ENCODE measurements at regions not wholly inside any gene's neighbourhood (a gene's known extent, or its start where the extent isn't known, plus 50 kb on each side); places are given as distances from the start of the nearest gene placed in this dataset.

GRCh38 chr16:54446639-54447038, 160.1 kb upstream of the IRX3 start:
- Histone ChIP-seq H3K36me3 (ENCODE audit: control insufficient read depth in 2 of 2, insufficient read depth in 2 of 2, low read length in 2 of 2) (no peaks in the 10 kb centered on the region), H3K27me3 (ENCODE audit: control insufficient read depth in 2 of 2, insufficient read depth in 2 of 2, low read length in 2 of 2) (no peaks in the 10 kb centered on the region), H3K27ac (ENCODE audit: low read depth in 2 of 2, low read length in 2 of 2) (no peak overlapping the region), H3K4me1 (ENCODE audit: control insufficient read depth in 2 of 2, insufficient read depth in 2 of 2, low read length in 2 of 2) (no peaks in the 10 kb centered on the region), H3K9ac (ENCODE audit: low read depth in 1 of 2, low read length in 2 of 2) (no peak overlapping the region), H3K4me3 (ENCODE audit: low read length in 2 of 2) (no peak overlapping the region), H3K9me3 (ENCODE audit: control insufficient read depth in 2 of 2, low read length in 2 of 2) (no peaks in the 10 kb centered on the region)

- no peaks in the 10 kb centered on the region for H3K27me3 ChIP-seq (ENCODE audit: control insufficient read depth in 2 of 2, insufficient read depth in 2 of 2, low read length in 2 of 2)
- no peak overlapping the region for H3K4me3 ChIP-seq (ENCODE audit: low read length in 2 of 2)
These were observed 158.4 kb upstream of the IRX3 start for GRCh38 chr16:54444851-54445458.

GRCh38 chr16:54443839-54444238, 157.3 kb upstream of the IRX3 start:
- no peak overlapping the region for H3K27ac ChIP-seq (ENCODE audit: low read depth in 2 of 2, low read length in 2 of 2)

More at GRCh38 chr16:54444851-54445458, 158.4 kb upstream of the IRX3 start:
- Histone ChIP-seq H3K4me1 (ENCODE audit: control insufficient read depth in 2 of 2, insufficient read depth in 2 of 2, low read length in 2 of 2) (no peaks in the 10 kb centered on the region), H3K27ac (ENCODE audit: low read depth in 2 of 2, low read length in 2 of 2) (no peak overlapping the region), H3K9ac (ENCODE audit: low read depth in 1 of 2, low read length in 2 of 2) (no peak overlapping the region), H3K9me3 (ENCODE audit: control insufficient read depth in 2 of 2, low read length in 2 of 2) (no peaks in the 10 kb centered on the region), H3K36me3 (ENCODE audit: control insufficient read depth in 2 of 2, insufficient read depth in 2 of 2, low read length in 2 of 2) (no peaks in the 10 kb centered on the region)

GRCh38 chr16:54443352-54443751, 156.8 kb upstream of the IRX3 start:
- Histone ChIP-seq H3K36me3 (ENCODE audit: control insufficient read depth in 2 of 2, insufficient read depth in 2 of 2, low read length in 2 of 2) (no peaks in the 10 kb centered on the region), H3K9me3 (ENCODE audit: control insufficient read depth in 2 of 2, low read length in 2 of 2) (no peaks in the 10 kb centered on the region), H3K9ac (ENCODE audit: low read depth in 1 of 2, low read length in 2 of 2) (no peak overlapping the region), H3K27ac (ENCODE audit: low read depth in 2 of 2, low read length in 2 of 2) (no peak overlapping the region), H3K4me1 (ENCODE audit: control insufficient read depth in 2 of 2, insufficient read depth in 2 of 2, low read length in 2 of 2) (no peaks in the 10 kb centered on the region), H3K4me3 (ENCODE audit: low read length in 2 of 2) (no peak overlapping the region), H3K27me3 (ENCODE audit: control insufficient read depth in 2 of 2, insufficient read depth in 2 of 2, low read length in 2 of 2) (no peaks in the 10 kb centered on the region)

More at GRCh38 chr16:54443839-54444238, 157.3 kb upstream of the IRX3 start:
- Histone ChIP-seq H3K9ac (ENCODE audit: low read depth in 1 of 2, low read length in 2 of 2) (no peak overlapping the region), H3K36me3 (ENCODE audit: control insufficient read depth in 2 of 2, insufficient read depth in 2 of 2, low read length in 2 of 2) (no peaks in the 10 kb centered on the region), H3K4me3 (ENCODE audit: low read length in 2 of 2) (no peak overlapping the region), H3K4me1 (ENCODE audit: control insufficient read depth in 2 of 2, insufficient read depth in 2 of 2, low read length in 2 of 2) (no peaks in the 10 kb centered on the region), H3K27me3 (ENCODE audit: control insufficient read depth in 2 of 2, insufficient read depth in 2 of 2, low read length in 2 of 2) (no peaks in the 10 kb centered on the region), H3K9me3 (ENCODE audit: control insufficient read depth in 2 of 2, low read length in 2 of 2) (no peaks in the 10 kb centered on the region)

GRCh38 chr16:54442864-54443263, 156.3 kb upstream of the IRX3 start:
- no peaks in the 10 kb centered on the region for H3K27me3 ChIP-seq (ENCODE audit: control insufficient read depth in 2 of 2, insufficient read depth in 2 of 2, low read length in 2 of 2)
- H3K36me3 ChIP-seq (ENCODE audit: control insufficient read depth in 2 of 2, insufficient read depth in 2 of 2, low read length in 2 of 2): no peaks in the 10 kb centered on the region
- H3K9ac ChIP-seq (ENCODE audit: low read depth in 1 of 2, low read length in 2 of 2): no peak overlapping the region
- no peak overlapping the region for H3K4me3 ChIP-seq (ENCODE audit: low read length in 2 of 2)
- no peak overlapping the region for H3K27ac ChIP-seq (ENCODE audit: low read depth in 2 of 2, low read length in 2 of 2)
- no peaks in the 10 kb centered on the region for H3K4me1 ChIP-seq (ENCODE audit: control insufficient read depth in 2 of 2, insufficient read depth in 2 of 2, low read length in 2 of 2)
- no peaks in the 10 kb centered on the region for H3K9me3 ChIP-seq (ENCODE audit: control insufficient read depth in 2 of 2, low read length in 2 of 2)

- no peaks in the 10 kb centered on the region for H3K36me3 ChIP-seq (ENCODE audit: control insufficient read depth in 2 of 2, insufficient read depth in 2 of 2, low read length in 2 of 2)
- no peaks in the 10 kb centered on the region for H3K9me3 ChIP-seq (ENCODE audit: control insufficient read depth in 2 of 2, low read length in 2 of 2)
- H3K4me1 ChIP-seq (ENCODE audit: control insufficient read depth in 2 of 2, insufficient read depth in 2 of 2, low read length in 2 of 2): no peaks in the 10 kb centered on the region
- H3K9ac ChIP-seq (ENCODE audit: low read depth in 1 of 2, low read length in 2 of 2): no peak overlapping the region
- H3K27me3 ChIP-seq (ENCODE audit: control insufficient read depth in 2 of 2, insufficient read depth in 2 of 2, low read length in 2 of 2): peaks cover 0 to 2% of the 10 kb centered on the region in 2 donors
- H3K27ac ChIP-seq (ENCODE audit: low read depth in 2 of 2, low read length in 2 of 2): no peak overlapping the region
- no peak overlapping the region for H3K4me3 ChIP-seq (ENCODE audit: low read length in 2 of 2)
These were observed 151.9 kb upstream of the IRX3 start for GRCh38 chr16:54438469-54438868.

GRCh38 chr16:54437921-54438320, 151.3 kb upstream of the IRX3 start:
- H3K36me3 ChIP-seq (ENCODE audit: control insufficient read depth in 2 of 2, insufficient read depth in 2 of 2, low read length in 2 of 2): no peaks in the 10 kb centered on the region
- H3K4me1 ChIP-seq (ENCODE audit: control insufficient read depth in 2 of 2, insufficient read depth in 2 of 2, low read length in 2 of 2): no peaks in the 10 kb centered on the region
- no peak overlapping the region for H3K27ac ChIP-seq (ENCODE audit: low read depth in 2 of 2, low read length in 2 of 2)
- no peaks in the 10 kb centered on the region for H3K9me3 ChIP-seq (ENCODE audit: control insufficient read depth in 2 of 2, low read length in 2 of 2)
- peaks cover 0 to 2% of the 10 kb centered on the region in 2 donors for H3K27me3 ChIP-seq (ENCODE audit: control insufficient read depth in 2 of 2, insufficient read depth in 2 of 2, low read length in 2 of 2)
- no peak overlapping the region for H3K9ac ChIP-seq (ENCODE audit: low read depth in 1 of 2, low read length in 2 of 2)
- no peak overlapping the region for H3K4me3 ChIP-seq (ENCODE audit: low read length in 2 of 2)

- Histone ChIP-seq H3K4me3 (ENCODE audit: low read length in 2 of 2) (no peak overlapping the region), H3K9ac (ENCODE audit: low read depth in 1 of 2, low read length in 2 of 2) (no peak overlapping the region), H3K4me1 (ENCODE audit: control insufficient read depth in 2 of 2, insufficient read depth in 2 of 2, low read length in 2 of 2) (no peaks in the 10 kb centered on the region), H3K27ac (ENCODE audit: low read depth in 2 of 2, low read length in 2 of 2) (no peak overlapping the region), H3K27me3 (ENCODE audit: control insufficient read depth in 2 of 2, insufficient read depth in 2 of 2, low read length in 2 of 2) (peaks cover 0 to 2% of the 10 kb centered on the region in 2 donors), H3K9me3 (ENCODE audit: control insufficient read depth in 2 of 2, low read length in 2 of 2) (no peaks in the 10 kb centered on the region), H3K36me3 (ENCODE audit: control insufficient read depth in 2 of 2, insufficient read depth in 2 of 2, low read length in 2 of 2) (no peaks in the 10 kb centered on the region)
These were observed 150.8 kb upstream of the IRX3 start for GRCh38 chr16:54437401-54437800.

GRCh38 chr16:54436346-54436745, 149.8 kb upstream of the IRX3 start:
- H3K36me3 ChIP-seq (ENCODE audit: control insufficient read depth in 2 of 2, insufficient read depth in 2 of 2, low read length in 2 of 2): no peaks in the 10 kb centered on the region
- H3K9me3 ChIP-seq (ENCODE audit: control insufficient read depth in 2 of 2, low read length in 2 of 2): no peaks in the 10 kb centered on the region
- H3K9ac ChIP-seq (ENCODE audit: low read depth in 1 of 2, low read length in 2 of 2): no peak overlapping the region
- H3K4me1 ChIP-seq (ENCODE audit: control insufficient read depth in 2 of 2, insufficient read depth in 2 of 2, low read length in 2 of 2): no peaks in the 10 kb centered on the region
- no peak overlapping the region for H3K4me3 ChIP-seq (ENCODE audit: low read length in 2 of 2)
- H3K27ac ChIP-seq (ENCODE audit: low read depth in 2 of 2, low read length in 2 of 2): no peak overlapping the region
- peaks cover 0 to 2% of the 10 kb centered on the region in 2 donors for H3K27me3 ChIP-seq (ENCODE audit: control insufficient read depth in 2 of 2, insufficient read depth in 2 of 2, low read length in 2 of 2)

- H3K9ac ChIP-seq (ENCODE audit: low read depth in 1 of 2, low read length in 2 of 2): no peak overlapping the region
- H3K9me3 ChIP-seq (ENCODE audit: control insufficient read depth in 2 of 2, low read length in 2 of 2): no peaks in the 10 kb centered on the region
- H3K27me3 ChIP-seq (ENCODE audit: control insufficient read depth in 2 of 2, insufficient read depth in 2 of 2, low read length in 2 of 2): peaks cover 0 to 15% of the 10 kb centered on the region in 2 donors
- no peaks in the 10 kb centered on the region for H3K4me1 ChIP-seq (ENCODE audit: control insufficient read depth in 2 of 2, insufficient read depth in 2 of 2, low read length in 2 of 2)
- no peaks in the 10 kb centered on the region for H3K36me3 ChIP-seq (ENCODE audit: control insufficient read depth in 2 of 2, insufficient read depth in 2 of 2, low read length in 2 of 2)
- H3K27ac ChIP-seq (ENCODE audit: low read depth in 2 of 2, low read length in 2 of 2): no peak overlapping the region
- no peak overlapping the region for H3K4me3 ChIP-seq (ENCODE audit: low read length in 2 of 2)
These were observed 148.3 kb upstream of the IRX3 start for GRCh38 chr16:54434859-54435258.

- no peaks in the 10 kb centered on the region for H3K4me1 ChIP-seq (ENCODE audit: control insufficient read depth in 2 of 2, insufficient read depth in 2 of 2, low read length in 2 of 2)
- H3K9ac ChIP-seq (ENCODE audit: low read depth in 1 of 2, low read length in 2 of 2): no peak overlapping the region
- H3K9me3 ChIP-seq (ENCODE audit: control insufficient read depth in 2 of 2, low read length in 2 of 2): no peaks in the 10 kb centered on the region
- H3K27me3 ChIP-seq (ENCODE audit: control insufficient read depth in 2 of 2, insufficient read depth in 2 of 2, low read length in 2 of 2): peaks cover 0 to 17% of the 10 kb centered on the region in 2 donors
- no peaks in the 10 kb centered on the region for H3K36me3 ChIP-seq (ENCODE audit: control insufficient read depth in 2 of 2, insufficient read depth in 2 of 2, low read length in 2 of 2)
- H3K4me3 ChIP-seq (ENCODE audit: low read length in 2 of 2): no peak overlapping the region
- H3K27ac ChIP-seq (ENCODE audit: low read depth in 2 of 2, low read length in 2 of 2): no peak overlapping the region
These were observed 146.3 kb upstream of the IRX3 start for GRCh38 chr16:54432897-54433229.
